IMR-90 (cell line): ENCODE measurements at regions not wholly inside any gene's neighbourhood (a gene's known extent, or its start where the extent isn't known, plus 50 kb on each side); places are given as distances from the start of the nearest gene placed in this dataset.

Experiments
- ATAC-seq: fragments of 200-7000 bp; cut with Tn5 transposase; 2 replicates; pipeline ENCODE4 v1.9.1; 2020; ENCODE audit warnings: low read depth, mild to moderate bottlenecking, moderate library complexity
- BruUV-seq: library from RNA; stranded (reverse); fragments of 400-500 nt; replicated peaks from 2 replicates; lab custom pipeline; 2021; lab: Mats Ljungman, UMichigan
- CTCF ChIA-PET: fragments of 300-600 bp; formaldehyde crosslinking; extraction: SDS; loops from one replicate; lab custom pipeline; 2021; ENCODE audit warnings: antibody characterized with exemption; lab: Yijun Ruan, JAX
- POLR2A ChIA-PET: fragments of 300-600 bp; sonication (Branson Sonifier 250); formaldehyde crosslinking; loops from one replicate; lab custom pipeline; 2022; ENCODE audit warnings: antibody characterized with exemption; ENCODE audit not compliant: unreplicated experiment; lab: Charles Lee
- DNase-seq: peaks from one replicate; pipeline ENCODE4 v3.0.0; 2013
- H2AFZ ChIP-seq: replicated peaks from 2 replicates; pipeline ENCODE3; 2013; ENCODE audit warnings: low read length, mild to moderate bottlenecking; ENCODE audit not compliant: poor library complexity
- H2AK5ac ChIP-seq: 2 replicates; pipeline ENCODE4 v1.6.1; 2013; ENCODE audit warnings: low read depth, low read length, inconsistent platforms
- H2AK9ac ChIP-seq: replicated peaks from 2 replicates; pipeline ENCODE3; 2013; ENCODE audit warnings: mild to moderate bottlenecking, low read depth, low read length, moderate library complexity; ENCODE audit not compliant: poor library complexity
- H2BK120ac ChIP-seq: 2 replicates; pipeline ENCODE4 v1.6.1; 2013; ENCODE audit warnings: low read depth, low read length, inconsistent platforms
- H2BK15ac ChIP-seq: 3 replicates; pipeline ENCODE4 v1.6.1; 2013; ENCODE audit warnings: low read depth, low read length, inconsistent platforms
- H2BK20ac ChIP-seq: 2 replicates; pipeline ENCODE4 v1.6.1; 2013; ENCODE audit warnings: low read depth, mild to moderate bottlenecking, inconsistent platforms, low read length, moderate library complexity
- H2BK5ac ChIP-seq: 2 replicates; pipeline ENCODE4 v1.6.1; 2013; ENCODE audit warnings: mild to moderate bottlenecking, low read depth, low read length, inconsistent platforms; ENCODE audit not compliant: poor library complexity, severe bottlenecking
- H3K14ac ChIP-seq: replicated peaks from 2 replicates; pipeline ENCODE4 v1.6.1; 2013; ENCODE audit warnings: low read depth, low read length, inconsistent platforms
- H3K18ac ChIP-seq: 2 replicates; pipeline ENCODE4 v1.6.1; 2013; ENCODE audit warnings: low read depth, low read length, control low read depth
- H3K23ac ChIP-seq: 2 replicates; pipeline ENCODE4 v1.6.1; 2013; ENCODE audit warnings: low read depth, low read length, inconsistent platforms
- H3K27ac ChIP-seq: 2 replicates; pipeline ENCODE4 v1.5.1; 2013; ENCODE audit warnings: mild to moderate bottlenecking, control low read depth, low read length; ENCODE audit not compliant: insufficient read depth
- H3K27me3 ChIP-seq: 2 replicates; pipeline ENCODE4 v1.6.1; 2013; ENCODE audit warnings: low read length; ENCODE audit not compliant: control insufficient read depth, insufficient read depth
- H3K36me3 ChIP-seq: 2 replicates; pipeline ENCODE4 v1.6.1; 2013; ENCODE audit warnings: low read length, mixed read lengths; ENCODE audit not compliant: control insufficient read depth, insufficient read depth
- H3K4ac ChIP-seq: 2 replicates; pipeline ENCODE4 v1.6.1; 2013; ENCODE audit warnings: low read depth, low read length, inconsistent platforms
- H3K4me1 ChIP-seq: 2 replicates; pipeline ENCODE4 v1.6.1; 2013; ENCODE audit warnings: low read length, mixed read lengths; ENCODE audit not compliant: control insufficient read depth, insufficient read depth
- H3K4me2 ChIP-seq: 2 replicates; pipeline ENCODE4 v1.6.1; 2013; ENCODE audit warnings: low read depth, mild to moderate bottlenecking, control low read depth, low read length, moderate library complexity
- H3K4me3 ChIP-seq: 2 replicates; pipeline ENCODE4 v1.5.1; 2013; ENCODE audit warnings: low read depth, mild to moderate bottlenecking, control low read depth, low read length, moderate library complexity; ENCODE audit not compliant: insufficient read depth
- H3K56ac ChIP-seq: 2 replicates; pipeline ENCODE4 v1.6.1; 2013; ENCODE audit warnings: low read length, inconsistent platforms; ENCODE audit not compliant: insufficient read depth; ENCODE audit errors: extremely low read depth
- H3K79me1 ChIP-seq, 2 experiments: 2 replicates each; pipeline ENCODE4 v1.6.1; 2013; ENCODE audit warnings: low read length in 2 of 2, inconsistent platforms in 1 of 2, low read depth in 1 of 2
- H3K9ac ChIP-seq: 2 replicates; pipeline ENCODE4 v1.6.1; 2013; ENCODE audit warnings: low read depth, low read length, control low read depth
- H3K9me1 ChIP-seq: 2 replicates; pipeline ENCODE4 v1.6.1; 2013; ENCODE audit warnings: low read length, inconsistent platforms; ENCODE audit not compliant: insufficient read depth
- H3K9me3 ChIP-seq: 2 replicates; pipeline ENCODE4 v1.6.1; 2013; ENCODE audit warnings: low read length; ENCODE audit not compliant: control insufficient read depth, insufficient read depth
- H4K20me1 ChIP-seq: 2 replicates; pipeline ENCODE4 v1.6.1; 2013; ENCODE audit warnings: low read length, inconsistent platforms; ENCODE audit not compliant: insufficient read depth
- H4K5ac ChIP-seq: 2 replicates; pipeline ENCODE4 v1.6.1; 2013; ENCODE audit warnings: mild to moderate bottlenecking, low read depth, low read length, control low read depth
- H4K8ac ChIP-seq, 2 experiments: 2 replicates each; pipeline ENCODE4 v1.6.1; 2013; ENCODE audit warnings: low read depth in 2 of 2, low read length in 2 of 2, control low read depth in 1 of 2, inconsistent platforms in 1 of 2
- H4K91ac ChIP-seq: 2 replicates; pipeline ENCODE4 v1.6.1; 2013; ENCODE audit warnings: low read depth, low read length, inconsistent platforms; ENCODE audit not compliant: insufficient read depth
- CHD1 ChIP-seq: IDR thresholded peaks from 2 replicates; pipeline ENCODE4 v1.6.1; 2012; ENCODE audit warnings: low read depth, low read length, improper control_type of control experiment
- NFE2L2 ChIP-seq: fragments of 150-350 bp; IDR thresholded peaks from 2 replicates; pipeline ENCODE4 v1.6.1; 2016; ENCODE audit warnings: low read depth, mild to moderate bottlenecking, low read length
- RAD21 ChIP-seq: IDR thresholded peaks from 2 replicates; pipeline ENCODE4 v1.6.1; 2012; ENCODE audit warnings: low read length, improper control_type of control experiment
- WGBS, 2 experiments: methylation state at CpG; one replicate each; pipeline versions ENCODE4 v1.1.5 to v1.1.7; 2013; ENCODE audit warnings: missing lambda C conversion rate in 2 of 2; ENCODE audit not compliant: insufficient read length in 1 of 2; ENCODE audit errors: extremely low coverage in 2 of 2; 5-methylcytosine and 5-hydroxymethylcytosine counted together
- dilution Hi-C: fragments of 300-500 bp; cut with HindIII; formaldehyde crosslinking; loops from one replicate; pipeline ENCODE4 v1.14.3; 2018; ENCODE audit warnings: low sequenced_read_pairs; ENCODE audit not compliant: unreplicated experiment
- in situ Hi-C: fragments of 300-500 bp; cut with MboI; formaldehyde crosslinking; loops from 3 replicates; pipeline ENCODE4 v1.14.3; 2019; ENCODE audit warnings: low sequenced_read_pairs, inconsistent platforms, mixed read lengths
- intact Hi-C: fragments of 100-400 bp; cut with micrococcal nuclease; formaldehyde crosslinking; loops from 2 replicates; pipeline ENCODE4 v1.10.0; 2022
- TF ChIP-seq, protein P1 (sequence below): fragments of 150-350 bp; IDR thresholded peaks from 2 replicates; pipeline ENCODE4 v1.6.1; 2017; ENCODE audit warnings: mild to moderate bottlenecking, antibody characterized with exemption, low read length, low read depth

DNA sequence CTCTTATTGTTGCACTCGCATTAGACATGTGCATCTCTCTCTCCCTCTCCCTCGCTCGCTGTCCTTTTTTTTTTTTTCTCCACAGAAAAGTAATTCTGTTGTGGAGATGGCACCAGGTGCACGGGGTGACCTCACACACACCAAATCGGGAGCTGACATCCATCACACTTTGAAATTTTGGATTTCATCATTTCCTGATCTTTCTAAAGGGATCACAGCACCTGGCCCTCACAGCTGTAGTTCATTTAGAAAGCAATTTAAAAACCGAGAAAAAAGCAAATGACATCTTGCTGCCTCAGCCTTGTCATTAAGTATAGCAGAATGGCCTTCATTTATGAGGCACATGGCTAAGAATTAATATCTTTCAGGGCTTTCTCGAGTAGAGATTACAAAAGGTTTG lies 717.2 kb downstream of the RNF144A start:
- Histone ChIP-seq H3K56ac (no peak overlapping the region), H3K4me2 (no peak overlapping the region), H2BK120ac (no peak overlapping the region), H2AK9ac (no peak overlapping the region), H3K14ac (no peak overlapping the region), H3K9ac (no peak overlapping the region), H2BK5ac (no peak overlapping the region), H3K27ac (no peak overlapping the region), H3K23ac (no peak overlapping the region), H3K79me1 (no peaks in the 10 kb centered on the region), H2AK5ac (no peak overlapping the region), H4K91ac (no peak overlapping the region), H2BK20ac (no peak overlapping the region), H3K4ac (no peak overlapping the region), H4K8ac (no peak overlapping the region), H3K4me1 (no peaks in the 10 kb centered on the region), H4K20me1 (no peaks in the 10 kb centered on the region), H2BK15ac (no peak overlapping the region), H3K27me3 (no peaks in the 10 kb centered on the region), H3K9me1 (no peaks in the 10 kb centered on the region), H2AFZ (no peak overlapping the region), H3K18ac (no peak overlapping the region), H3K9me3 (peaks cover 3% of the 10 kb centered on the region; the same call in 1 of the 2 replicates), H3K4me3 (no peak overlapping the region), H4K5ac (no peak overlapping the region), H3K36me3 (no peaks in the 10 kb centered on the region)
- POLR2A ChIA-PET, result no interaction called here
- no peak for ATAC-seq
- DNase-seq, result no peak
- dilution Hi-C loops (no loop called here), in situ Hi-C loops (no loop called here), intact Hi-C loops (no loop called here)
- no TSS peak for BruUV-seq
- TF ChIP-seq NFE2L2 (no peak), RAD21 (no peak), CHD1 (no peak)
- TF ChIP-seq, protein P1, sequence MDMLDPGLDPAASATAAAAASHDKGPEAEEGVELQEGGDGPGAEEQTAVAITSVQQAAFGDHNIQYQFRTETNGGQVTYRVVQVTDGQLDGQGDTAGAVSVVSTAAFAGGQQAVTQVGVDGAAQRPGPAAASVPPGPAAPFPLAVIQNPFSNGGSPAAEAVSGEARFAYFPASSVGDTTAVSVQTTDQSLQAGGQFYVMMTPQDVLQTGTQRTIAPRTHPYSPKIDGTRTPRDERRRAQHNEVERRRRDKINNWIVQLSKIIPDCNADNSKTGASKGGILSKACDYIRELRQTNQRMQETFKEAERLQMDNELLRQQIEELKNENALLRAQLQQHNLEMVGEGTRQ, result no peak
- CTCF ChIA-PET, result no interaction called here
- WGBS, 2 experiments, result 20% methylated on average over 1 of the region's 7 CpGs; no CpG with 5 or more reads in 1 of the 2 experiments
